OCI-LY7 (cell line): ENCODE measurements at regions not wholly inside any gene's neighbourhood (a gene's known extent, or its start where the extent isn't known, plus 50 kb on each side); places are given as distances from the start of the nearest gene placed in this dataset.

Source experiments
- EZH2phosphoT487 ChIP-seq: fragments of 200-600 bp; sonication (generic); IDR thresholded peaks from 2 replicates; pipeline ENCODE4 v1.6.1; 2018; ENCODE audit warnings: low read depth, borderline replicate concordance, mild to moderate bottlenecking, mixed run types, antibody characterized with exemption, low read length, moderate library complexity, mixed read lengths
- TF ChIP-seq, protein P1 (sequence below): fragments of 200-600 bp; sonication (generic); conservative IDR thresholded peaks from 2 replicates; pipeline ENCODE4 v1.5.1; 2014; ENCODE audit warnings: mild to moderate bottlenecking, antibody characterized with exemption, low read length, moderate library complexity, mixed read lengths

DNA sequence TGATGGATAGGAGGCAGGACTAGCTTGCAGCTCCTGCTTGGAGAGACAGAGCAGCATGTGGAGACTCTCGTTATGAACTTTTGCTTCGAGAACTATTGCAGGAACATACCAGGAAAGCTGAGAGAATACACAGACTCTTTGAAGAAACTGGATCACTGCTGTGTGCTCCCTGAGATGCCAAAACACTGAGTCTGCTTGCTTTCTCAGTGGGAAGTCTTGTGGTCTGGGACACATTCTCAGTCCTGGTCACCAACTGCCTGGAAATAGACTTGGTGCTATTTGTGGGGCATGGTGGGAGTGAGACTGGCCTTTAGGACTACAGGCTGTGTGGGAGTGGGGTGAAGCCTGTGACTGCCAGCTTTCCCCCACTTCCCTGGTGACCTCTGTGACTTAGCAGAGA, 252.6 kb downstream of the MED10 start:
- TF ChIP-seq, protein P1, sequence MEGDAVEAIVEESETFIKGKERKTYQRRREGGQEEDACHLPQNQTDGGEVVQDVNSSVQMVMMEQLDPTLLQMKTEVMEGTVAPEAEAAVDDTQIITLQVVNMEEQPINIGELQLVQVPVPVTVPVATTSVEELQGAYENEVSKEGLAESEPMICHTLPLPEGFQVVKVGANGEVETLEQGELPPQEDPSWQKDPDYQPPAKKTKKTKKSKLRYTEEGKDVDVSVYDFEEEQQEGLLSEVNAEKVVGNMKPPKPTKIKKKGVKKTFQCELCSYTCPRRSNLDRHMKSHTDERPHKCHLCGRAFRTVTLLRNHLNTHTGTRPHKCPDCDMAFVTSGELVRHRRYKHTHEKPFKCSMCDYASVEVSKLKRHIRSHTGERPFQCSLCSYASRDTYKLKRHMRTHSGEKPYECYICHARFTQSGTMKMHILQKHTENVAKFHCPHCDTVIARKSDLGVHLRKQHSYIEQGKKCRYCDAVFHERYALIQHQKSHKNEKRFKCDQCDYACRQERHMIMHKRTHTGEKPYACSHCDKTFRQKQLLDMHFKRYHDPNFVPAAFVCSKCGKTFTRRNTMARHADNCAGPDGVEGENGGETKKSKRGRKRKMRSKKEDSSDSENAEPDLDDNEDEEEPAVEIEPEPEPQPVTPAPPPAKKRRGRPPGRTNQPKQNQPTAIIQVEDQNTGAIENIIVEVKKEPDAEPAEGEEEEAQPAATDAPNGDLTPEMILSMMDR: no peak
- no peak for TF ChIP-seq EZH2phosphoT487
